NCI-H128 (cell line): ENCODE measurements at regions not wholly inside any gene's neighbourhood (a gene's known extent, or its start where the extent isn't known, plus 50 kb on each side); places are given as distances from the start of the nearest gene placed in this dataset.

Source experiments
- DNase-seq: peaks from one replicate; lab custom pipeline; 2025; ENCODE audit not compliant: unreplicated experiment; lab: John Stamatoyannopoulos, UW

GRCh38 chr17:73878923-73879322, 234.7 kb upstream of the SDK2 start:
- no peak for DNase-seq

GRCh38 chr17:73879987-73880386, 235.7 kb upstream of the SDK2 start:
- no peak for DNase-seq

- no peak for DNase-seq
Measured at GRCh38 chr17:73882590-73882989, 238.3 kb upstream of the SDK2 start.

- no peak for DNase-seq
Measured at GRCh38 chr17:73883175-73883574, 238.9 kb upstream of the SDK2 start.

GRCh38 chr17:73887739-73888138, 243.5 kb upstream of the SDK2 start:
- DNase-seq: no peak

GRCh38 chr17:73888862-73889261, 244.6 kb upstream of the SDK2 start:
- no peak for DNase-seq

- DNase-seq: no peak
Measured at GRCh38 chr17:73889439-73889838, 245.2 kb upstream of the SDK2 start.

- no peak for DNase-seq
Measured at GRCh38 chr17:73890831-73891405, 246.7 kb upstream of the SDK2 start.

GRCh38 chr17:73895157-73895556, 250.9 kb upstream of the SDK2 start:
- DNase-seq: no peak

- no peak for DNase-seq
Measured at GRCh38 chr17:73896966-73897365, 252.7 kb upstream of the SDK2 start.

GRCh38 chr17:73899839-73900238, 255.6 kb upstream of the SDK2 start:
- no peak for DNase-seq

- DNase-seq: no peak
Measured at GRCh38 chr17:73900516-73900915, 256.3 kb upstream of the SDK2 start.

GRCh38 chr17:73901249-73901648, 257.0 kb upstream of the SDK2 start:
- DNase-seq: no peak

- DNase-seq: no peak
Measured at GRCh38 chr17:73901661-73902415, 257.6 kb upstream of the SDK2 start.

GRCh38 chr17:73902416-73903181, 258.4 kb upstream of the SDK2 start:
- peak; percentile 22 for DNase-seq

- no peak for DNase-seq
Measured at GRCh38 chr17:73906896-73907870, 262.9 kb upstream of the SDK2 start.

- DNase-seq: no peak
Measured at GRCh38 chr17:73909186-73909585, 264.9 kb upstream of the SDK2 start.

- no peak for DNase-seq
Measured at GRCh38 chr17:73910206-73910605, 266.0 kb upstream of the SDK2 start.

- no peak for DNase-seq
Measured at GRCh38 chr17:73910821-73911515, 266.7 kb upstream of the SDK2 start.

- DNase-seq: no peak
Measured at GRCh38 chr17:73911726-73912372, 267.6 kb upstream of the SDK2 start.
